Renal cortex interstitium (tissue), 11 donors: ENCODE measurements at regions not wholly inside any gene's neighbourhood (a gene's known extent, or its start where the extent isn't known, plus 50 kb on each side); places are given as distances from the start of the nearest gene placed in this dataset.

Experiments used
- DNase-seq, 11 donors: peaks; one replicate each; pipeline ENCODE4 v3.0.0-alpha.2; 2013; ENCODE audit warnings: low read depth in 9 of 11, low spot score in 4 of 11; ENCODE audit errors: extremely low read depth in 1 of 11

- no peak for DNase-seq
These were observed 1458.4 kb upstream of the CADM2 start for GRCh38 chr3:83500422-83500821.

GRCh38 chr3:83500931-83501330 is 1457.9 kb upstream of the CADM2 start:
- DNase-seq, result no peak

GRCh38 chr3:83513051-83513450 is 1445.7 kb upstream of the CADM2 start:
- no peak for DNase-seq

- DNase-seq, result no peak
These were observed 1445.1 kb upstream of the CADM2 start for GRCh38 chr3:83513677-83514076.

- DNase-seq, result no peak
These were observed 1444.5 kb upstream of the CADM2 start for GRCh38 chr3:83514130-83514914.

GRCh38 chr3:83515123-83515522 is 1443.7 kb upstream of the CADM2 start:
- no peak for DNase-seq

- peak; percentile 34 to 51 (median 42) for DNase-seq
These were observed 1435.2 kb upstream of the CADM2 start for GRCh38 chr3:83523470-83524073.

GRCh38 chr3:83524901-83525300 is 1433.9 kb upstream of the CADM2 start:
- DNase-seq, result no peak

- no peak for DNase-seq
These were observed 1399.7 kb upstream of the CADM2 start for GRCh38 chr3:83559082-83559481.

GRCh38 chr3:83567935-83568334 is 1390.9 kb upstream of the CADM2 start:
- no peak for DNase-seq

- DNase-seq, result no peak
These were observed 1377.2 kb upstream of the CADM2 start for GRCh38 chr3:83581546-83581945.

GRCh38 chr3:83601704-83602103 is 1357.1 kb upstream of the CADM2 start:
- no peak for DNase-seq

GRCh38 chr3:83622526-83622925 is 1336.3 kb upstream of the CADM2 start:
- no peak for DNase-seq

- DNase-seq, result no peak
These were observed 1333.5 kb upstream of the CADM2 start for GRCh38 chr3:83625261-83625660.

- DNase-seq, result no peak
These were observed 1330.3 kb upstream of the CADM2 start for GRCh38 chr3:83628471-83628870.

- no peak for DNase-seq
These were observed 1326.3 kb upstream of the CADM2 start for GRCh38 chr3:83632526-83632925.

- DNase-seq, result no peak
These were observed 1325.0 kb upstream of the CADM2 start for GRCh38 chr3:83633758-83634157.

- no peak for DNase-seq
These were observed 1309.1 kb upstream of the CADM2 start for GRCh38 chr3:83649692-83650091.

- DNase-seq, result no peak
These were observed 1303.7 kb upstream of the CADM2 start for GRCh38 chr3:83655083-83655482.

- DNase-seq, result no peak
These were observed 1296.3 kb upstream of the CADM2 start for GRCh38 chr3:83662381-83662960.

- no peak for DNase-seq
These were observed 1288.4 kb upstream of the CADM2 start for GRCh38 chr3:83670416-83670815.
